LNCaP clone FGC (cell line): ENCODE measurements at regions not wholly inside any gene's neighbourhood (a gene's known extent, or its start where the extent isn't known, plus 50 kb on each side); places are given as distances from the start of the nearest gene placed in this dataset.

Experiments
- DNase-seq: peaks from one replicate; pipeline ENCODE4 v3.0.0-alpha.2; 2011; ENCODE audit warnings: low read depth
- H3K4me3 ChIP-seq: 2 replicates; pipeline ENCODE4 v1.5.1; 2011; ENCODE audit warnings: mild to moderate bottlenecking, low read depth, low read length, control low read depth
- CTCF ChIP-seq: IDR thresholded peaks from 2 replicates; pipeline ENCODE4 v1.5.1; 2012; ENCODE audit warnings: mild to moderate bottlenecking; ENCODE audit not compliant: control insufficient read depth, insufficient read depth; ENCODE audit errors: extremely low read depth

GRCh38 chr16:86651823-86652222 is 73.5 kb downstream of the FOXL1 start:
- TF ChIP-seq CTCF = no peak
- no peak for DNase-seq
- no peak overlapping the region for H3K4me3 ChIP-seq

- DNase-seq = no peak
- H3K4me3 ChIP-seq = no peak overlapping the region
- TF ChIP-seq CTCF = no peak
Measured at GRCh38 chr16:86653285-86654006, 75.1 kb downstream of the FOXL1 start.

GRCh38 chr16:86657972-86658371 is 79.6 kb downstream of the FOXL1 start:
- H3K4me3 ChIP-seq = no peak overlapping the region
- no peak for TF ChIP-seq CTCF
- no peak for DNase-seq

GRCh38 chr16:86660623-86661022 is 82.3 kb downstream of the FOXL1 start:
- TF ChIP-seq CTCF = no peak
- no peak for DNase-seq
- no peak overlapping the region for H3K4me3 ChIP-seq

GRCh38 chr16:86661706-86662105 is 83.4 kb downstream of the FOXL1 start:
- no peak overlapping the region for H3K4me3 ChIP-seq
- no peak for DNase-seq
- TF ChIP-seq CTCF = no peak

- H3K4me3 ChIP-seq = no peak overlapping the region
- TF ChIP-seq CTCF = no peak
- no peak for DNase-seq
Measured at GRCh38 chr16:86662195-86662594, 83.8 kb downstream of the FOXL1 start.

- TF ChIP-seq CTCF = no peak
Measured at GRCh38 chr16:86662740-86663139, 84.4 kb downstream of the FOXL1 start.

More at GRCh38 chr16:86662740-86663139, 84.4 kb downstream of the FOXL1 start:
- no peak for DNase-seq
- no peak overlapping the region for H3K4me3 ChIP-seq
